Gastrocnemius medialis (tissue), 4 donors: ENCODE measurements at regions not wholly inside any gene's neighbourhood (a gene's known extent, or its start where the extent isn't known, plus 50 kb on each side); places are given as distances from the start of the nearest gene placed in this dataset.

ENCODE experiments used
- ATAC-seq, 2 donors: fragments of 150-250 bp; one replicate each; pipeline ENCODE4 v1.9.1; 2016
- DNase-seq, 2 donors: peaks; one replicate each; pipeline ENCODE4 v3.0.0-alpha.2; 2019
- H3K27ac ChIP-seq, 4 donors: fragments of 200-600 bp; sonication (generic); 1 replicate in 1 of 4; 2 replicates in 3 of 4; pipeline ENCODE4 v1.5.1; 2016 to 2018; ENCODE audit warnings: mild to moderate bottlenecking in 2 of 4, moderate library complexity in 1 of 4
- H3K27me3 ChIP-seq, 3 donors: fragments of 200-600 bp; sonication (generic) in 2 of 3; 1 replicate in 1 of 3; 2 replicates in 2 of 3; pipeline versions ENCODE4 v1.5.1 to v1.6.0; 2016 to 2019; ENCODE audit warnings: mild to moderate bottlenecking in 1 of 3, moderate library complexity in 1 of 3
- H3K36me3 ChIP-seq, 2 donors: fragments of 200-600 bp; sonication (generic) in 1 of 2; one replicate each; pipeline ENCODE4 v1.5.1; 2017 to 2018
- H3K4me1 ChIP-seq, 2 donors: fragments of 200-600 bp; sonication (generic) in 1 of 2; one replicate each; pipeline ENCODE4 v1.5.1; 2016 to 2017; ENCODE audit warnings: mild to moderate bottlenecking in 2 of 2
- H3K4me3 ChIP-seq, 4 donors: fragments of 200-600 bp; sonication (generic) in 3 of 4; 1 replicate in 1 of 4; 2 replicates in 3 of 4; pipeline ENCODE4 v1.5.1; 2016 to 2019; ENCODE audit warnings: mild to moderate bottlenecking in 2 of 4
- H3K9me3 ChIP-seq, 3 donors: fragments of 200-600 bp; sonication (generic) in 2 of 3; 1 replicate in 1 of 3; 2 replicates in 2 of 3; pipeline ENCODE4 v1.5.1; 2016 to 2019
- POLR2A ChIP-seq, 2 donors: fragments of 450-650 bp; IDR thresholded peaks; one replicate each; pipeline ENCODE4 v1.6.1; 2017; ENCODE audit warnings: antibody characterized with exemption in 2 of 2, mild to moderate bottlenecking in 2 of 2, moderate library complexity in 2 of 2
- in situ Hi-C, 4 donors: fragments of 200-750 bp; cut with MboI; loops; one replicate each; pipeline versions ENCODE4 v1.15.0 to v1.8.0; 2017; ENCODE audit warnings: low sequenced_read_pairs in 4 of 4
- intact Hi-C: fragments of 100-400 bp; cut with DNase I; formaldehyde crosslinking; loops from one replicate; pipeline ENCODE4 v1.15.1; 2023; ENCODE audit warnings: low total_unique reads
- TF ChIP-seq, protein P1 (sequence below), 5 experiments: fragments of 450-650 bp in 3 of 5; fragments of 200-600 bp in 2 of 5; sonication (generic) in 2 of 5; IDR thresholded peaks in 4 of 5; conservative IDR thresholded peaks in 1 of 5; 1 replicate in 4 of 5; 2 replicates in 1 of 5; pipeline ENCODE4 v1.5.1; 2016 to 2019; ENCODE audit warnings: antibody characterized with exemption in 5 of 5, mild to moderate bottlenecking in 3 of 5, moderate library complexity in 3 of 5

DNA sequence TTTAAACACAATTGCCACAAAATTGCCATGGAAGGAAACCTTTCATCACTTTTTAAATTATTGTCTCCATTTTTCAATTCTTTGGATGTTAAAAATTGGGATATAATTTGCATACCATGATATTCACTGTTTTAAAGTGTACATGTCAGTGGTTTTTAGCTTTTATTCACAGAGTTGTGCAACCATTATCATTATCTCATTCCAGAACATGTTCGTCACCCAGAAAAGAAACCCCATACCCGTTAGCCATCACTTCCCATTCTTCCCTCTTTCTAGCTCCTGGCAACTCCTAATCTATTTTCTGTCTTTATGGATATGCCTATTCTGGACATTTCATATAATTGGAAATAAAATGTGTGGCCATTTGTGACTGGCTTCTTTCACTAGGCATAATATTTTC lies 260.3 kb upstream of the FERD3L start:
- TF ChIP-seq, protein P1, sequence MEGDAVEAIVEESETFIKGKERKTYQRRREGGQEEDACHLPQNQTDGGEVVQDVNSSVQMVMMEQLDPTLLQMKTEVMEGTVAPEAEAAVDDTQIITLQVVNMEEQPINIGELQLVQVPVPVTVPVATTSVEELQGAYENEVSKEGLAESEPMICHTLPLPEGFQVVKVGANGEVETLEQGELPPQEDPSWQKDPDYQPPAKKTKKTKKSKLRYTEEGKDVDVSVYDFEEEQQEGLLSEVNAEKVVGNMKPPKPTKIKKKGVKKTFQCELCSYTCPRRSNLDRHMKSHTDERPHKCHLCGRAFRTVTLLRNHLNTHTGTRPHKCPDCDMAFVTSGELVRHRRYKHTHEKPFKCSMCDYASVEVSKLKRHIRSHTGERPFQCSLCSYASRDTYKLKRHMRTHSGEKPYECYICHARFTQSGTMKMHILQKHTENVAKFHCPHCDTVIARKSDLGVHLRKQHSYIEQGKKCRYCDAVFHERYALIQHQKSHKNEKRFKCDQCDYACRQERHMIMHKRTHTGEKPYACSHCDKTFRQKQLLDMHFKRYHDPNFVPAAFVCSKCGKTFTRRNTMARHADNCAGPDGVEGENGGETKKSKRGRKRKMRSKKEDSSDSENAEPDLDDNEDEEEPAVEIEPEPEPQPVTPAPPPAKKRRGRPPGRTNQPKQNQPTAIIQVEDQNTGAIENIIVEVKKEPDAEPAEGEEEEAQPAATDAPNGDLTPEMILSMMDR (IDR thresholded peaks at IDR 0.05 in 4 of 5, conservative IDR thresholded peaks at IDR 0.05 in 1 of 5): no peak
- TF ChIP-seq POLR2A (IDR thresholded peaks at IDR 0.05): no peak

DNA sequence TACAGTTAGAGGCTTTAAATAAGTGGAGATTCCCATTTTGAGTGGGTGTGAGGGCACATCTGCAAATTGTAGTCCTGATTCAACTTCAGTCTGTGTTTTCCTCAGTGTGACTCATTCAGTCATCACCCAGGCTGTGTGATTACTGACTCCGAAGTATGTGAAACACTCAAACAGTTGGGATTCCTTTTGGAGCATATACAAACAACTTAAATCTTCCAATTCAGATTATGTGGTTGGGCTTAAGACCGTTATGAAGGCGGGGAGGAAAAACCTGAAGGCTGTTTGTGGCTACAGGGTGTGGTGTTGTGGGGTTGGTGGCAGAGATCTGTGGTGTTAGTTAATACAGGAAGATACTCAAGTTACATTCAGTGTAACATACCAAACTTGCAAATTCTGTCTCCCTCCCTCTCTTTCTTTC lies 259.7 kb upstream of the FERD3L start:
- TF ChIP-seq, protein P1 (IDR thresholded peaks at IDR 0.05 in 4 of 5, conservative IDR thresholded peaks at IDR 0.05 in 1 of 5): no peak
- no peak for TF ChIP-seq POLR2A (IDR thresholded peaks at IDR 0.05)
- Histone ChIP-seq H3K4me1 (no peaks in the 10 kb centered on the region), H3K9me3 (no peaks in the 10 kb centered on the region), H3K27me3 (no peaks in the 10 kb centered on the region), H3K36me3 (no peaks in the 10 kb centered on the region), H3K4me3 (no peak overlapping the region), H3K27ac (no peak overlapping the region)
- in situ Hi-C loops (no loop called here), intact Hi-C loops (no loop called here)
- DNase-seq (no peak), ATAC-seq (no peak)

More for the DNA sequence above, 260.3 kb upstream of the FERD3L start:
- intact Hi-C loops: no loop called here
- DNase-seq (no peak), ATAC-seq (no peak)
- no peaks in the 10 kb centered on the region for H3K9me3 ChIP-seq
- H3K4me1 ChIP-seq: no peaks in the 10 kb centered on the region
- H3K36me3 ChIP-seq: no peaks in the 10 kb centered on the region
- no peak overlapping the region for H3K4me3 ChIP-seq
- in situ Hi-C loops: no loop called here
- no peaks in the 10 kb centered on the region for H3K27me3 ChIP-seq
- no peak overlapping the region for H3K27ac ChIP-seq

DNA sequence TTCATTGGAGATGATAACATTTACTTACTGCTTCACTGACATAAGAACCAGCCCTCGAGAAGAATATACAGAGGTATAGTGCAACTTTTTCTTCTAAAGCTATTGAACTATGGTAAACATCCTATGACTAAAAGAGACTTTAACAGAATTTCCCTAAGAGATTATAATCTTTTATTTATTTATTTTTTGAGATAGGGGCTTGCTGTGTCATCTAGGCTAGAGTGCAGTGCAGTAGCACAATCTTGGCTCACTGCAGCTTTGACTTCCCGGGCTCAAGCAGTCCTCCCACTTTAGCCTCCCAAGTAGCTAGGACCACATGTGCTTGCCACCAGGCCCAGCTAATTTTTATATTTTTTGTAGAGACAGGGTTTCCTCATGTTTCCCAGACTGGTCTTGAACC lies 258.5 kb upstream of the FERD3L start:
- intact Hi-C loops: no loop called here
- ATAC-seq (no peak), DNase-seq (no peak)
- H3K4me1 ChIP-seq: no peaks in the 10 kb centered on the region
- no peak for TF ChIP-seq POLR2A (IDR thresholded peaks at IDR 0.05)
- TF ChIP-seq, protein P1 (IDR thresholded peaks at IDR 0.05 in 4 of 5, conservative IDR thresholded peaks at IDR 0.05 in 1 of 5): no peak
- no peaks in the 10 kb centered on the region for H3K36me3 ChIP-seq
- in situ Hi-C loops: no loop called here
- H3K27ac ChIP-seq: no peak overlapping the region
- H3K9me3 ChIP-seq: no peaks in the 10 kb centered on the region
- no peaks in the 10 kb centered on the region for H3K27me3 ChIP-seq
- no peak overlapping the region for H3K4me3 ChIP-seq

DNA sequence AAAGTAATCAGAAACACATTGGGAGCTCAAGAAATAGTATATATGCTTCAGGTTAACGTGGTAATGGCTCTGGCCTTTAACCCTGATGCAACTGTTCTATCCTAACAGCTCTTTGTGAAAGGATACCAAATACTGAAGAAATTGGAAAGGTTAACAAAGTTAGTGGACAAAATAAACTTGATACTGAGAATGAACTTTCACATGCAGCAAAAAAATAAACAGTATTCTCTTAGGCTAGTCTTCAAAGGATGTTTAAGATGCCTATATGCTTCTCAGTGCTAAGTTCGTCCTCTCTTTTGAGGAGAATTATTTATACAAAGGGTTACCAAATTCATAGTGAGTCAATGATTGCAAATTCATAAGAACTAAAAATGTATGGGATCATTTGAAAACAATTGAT lies 256.2 kb upstream of the FERD3L start:
- TF ChIP-seq, protein P1 (IDR thresholded peaks at IDR 0.05 in 4 of 5, conservative IDR thresholded peaks at IDR 0.05 in 1 of 5): no peak
- TF ChIP-seq POLR2A (IDR thresholded peaks at IDR 0.05): no peak
- intact Hi-C loops: no loop called here
- ATAC-seq: no peak

DNA sequence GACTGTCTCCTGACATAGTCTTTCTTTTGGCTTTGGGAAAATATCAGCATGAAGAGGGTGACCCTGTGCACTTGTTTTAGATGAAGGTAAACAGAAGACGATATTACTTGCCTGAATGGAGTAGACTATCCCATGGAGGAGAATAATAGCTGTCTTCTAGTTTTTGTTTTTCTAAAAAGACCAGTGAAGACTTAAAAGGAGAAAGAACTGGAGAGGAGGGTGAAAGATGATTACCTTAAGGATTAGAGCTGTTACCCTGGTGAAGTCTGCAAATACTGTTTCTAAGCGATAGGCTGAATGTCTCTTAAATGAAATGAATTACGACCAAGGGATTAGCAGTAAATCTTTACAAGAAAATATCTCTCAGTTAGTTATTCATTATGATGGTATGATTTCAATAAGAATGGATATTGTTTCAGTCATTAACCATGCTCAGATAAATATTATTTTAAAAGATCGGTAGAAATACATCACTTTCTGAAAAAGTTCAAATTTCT lies 255.6 kb upstream of the FERD3L start:
- TF ChIP-seq, protein P1 (IDR thresholded peaks at IDR 0.05 in 4 of 5, conservative IDR thresholded peaks at IDR 0.05 in 1 of 5): no peak
- no peak for TF ChIP-seq POLR2A (IDR thresholded peaks at IDR 0.05)
- no peak for ATAC-seq

More for the DNA sequence above, 256.2 kb upstream of the FERD3L start:
- Histone ChIP-seq H3K4me1 (no peaks in the 10 kb centered on the region), H3K9me3 (no peaks in the 10 kb centered on the region), H3K4me3 (no peak overlapping the region), H3K36me3 (no peaks in the 10 kb centered on the region), H3K27me3 (no peaks in the 10 kb centered on the region), H3K27ac (no peak overlapping the region)
- in situ Hi-C loops: no loop called here
- no peak for DNase-seq

More for the DNA sequence above, 255.6 kb upstream of the FERD3L start:
- no peaks in the 10 kb centered on the region for H3K9me3 ChIP-seq
- H3K36me3 ChIP-seq: no peaks in the 10 kb centered on the region
- intact Hi-C loops: no loop called here
- H3K27ac ChIP-seq: no peak overlapping the region
- DNase-seq: no peak
- in situ Hi-C loops: no loop called here
- H3K4me1 ChIP-seq: no peaks in the 10 kb centered on the region
- no peak overlapping the region for H3K4me3 ChIP-seq
- no peaks in the 10 kb centered on the region for H3K27me3 ChIP-seq
